HUES48 (cell line): ENCODE measurements at regions not wholly inside any gene's neighbourhood (a gene's known extent, or its start where the extent isn't known, plus 50 kb on each side); places are given as distances from the start of the nearest gene placed in this dataset.
A peak's percentile ranks its signal among the peaks of the same experiment; 100 is the strongest.

Experiments
- H3K27ac ChIP-seq: one replicate; pipeline ENCODE4 v1.7.0; 2013; ENCODE audit warnings: low read depth, low read length, inconsistent platforms
- H3K27me3 ChIP-seq: 2 replicates; pipeline ENCODE4 v1.6.1; 2013; ENCODE audit warnings: mild to moderate bottlenecking, low read length; ENCODE audit not compliant: control insufficient read depth, insufficient read depth
- H3K36me3 ChIP-seq: 2 replicates; pipeline ENCODE4 v1.6.1; 2013; ENCODE audit warnings: low read length; ENCODE audit not compliant: control insufficient read depth, insufficient read depth
- H3K4me1 ChIP-seq: 2 replicates; pipeline ENCODE4 v1.6.1; 2013; ENCODE audit warnings: mild to moderate bottlenecking, low read length; ENCODE audit not compliant: control insufficient read depth, insufficient read depth
- H3K4me3 ChIP-seq: 2 replicates; pipeline ENCODE4 v1.5.1; 2013; ENCODE audit warnings: mild to moderate bottlenecking, low read depth, low read length
- H3K9ac ChIP-seq: 2 replicates; pipeline ENCODE4 v1.6.1; 2013; ENCODE audit warnings: mild to moderate bottlenecking, low read depth, low read length, moderate library complexity
- H3K9me3 ChIP-seq: 2 replicates; pipeline ENCODE4 v1.6.1; 2013; ENCODE audit warnings: low read length; ENCODE audit not compliant: control insufficient read depth, insufficient read depth

- Histone ChIP-seq H3K9me3 (no peaks in the 10 kb centered on the region), H3K4me3 (no peak overlapping the region), H3K27ac (no peak overlapping the region), H3K36me3 (no peaks in the 10 kb centered on the region), H3K4me1 (peaks cover 13% of the 10 kb centered on the region), H3K27me3 (no peaks in the 10 kb centered on the region), H3K9ac (no peak overlapping the region)
These were observed 168.7 kb downstream of the ATG4C start for GRCh38 chr1:62952596-62952995.

GRCh38 chr1:62953633-62954032 is 169.7 kb downstream of the ATG4C start:
- H3K36me3 ChIP-seq: no peaks in the 10 kb centered on the region
- no peaks in the 10 kb centered on the region for H3K9me3 ChIP-seq
- H3K4me1 ChIP-seq: peaks cover 13% of the 10 kb centered on the region
- H3K27me3 ChIP-seq: no peaks in the 10 kb centered on the region
- no peak overlapping the region for H3K4me3 ChIP-seq
- H3K9ac ChIP-seq: no peak overlapping the region
- no peak overlapping the region for H3K27ac ChIP-seq

- H3K36me3 ChIP-seq: no peaks in the 10 kb centered on the region
- H3K9me3 ChIP-seq: no peaks in the 10 kb centered on the region
- no peak overlapping the region for H3K4me3 ChIP-seq
- no peak overlapping the region for H3K27ac ChIP-seq
- no peaks in the 10 kb centered on the region for H3K27me3 ChIP-seq
- no peak overlapping the region for H3K9ac ChIP-seq
- peaks cover 13% of the 10 kb centered on the region for H3K4me1 ChIP-seq
These were observed 170.8 kb downstream of the ATG4C start for GRCh38 chr1:62954758-62955157.

GRCh38 chr1:62955666-62956065 is 171.7 kb downstream of the ATG4C start:
- no peak overlapping the region for H3K9ac ChIP-seq
- H3K27ac ChIP-seq: no peak overlapping the region
- H3K27me3 ChIP-seq: no peaks in the 10 kb centered on the region
- no peaks in the 10 kb centered on the region for H3K36me3 ChIP-seq
- H3K4me3 ChIP-seq: no peak overlapping the region
- peaks cover 13% of the 10 kb centered on the region for H3K4me1 ChIP-seq
- H3K9me3 ChIP-seq: no peaks in the 10 kb centered on the region

GRCh38 chr1:62962014-62962812 is 178.3 kb downstream of the ATG4C start:
- H3K36me3 ChIP-seq: no peaks in the 10 kb centered on the region
- no peaks in the 10 kb centered on the region for H3K9me3 ChIP-seq
- no peaks in the 10 kb centered on the region for H3K27me3 ChIP-seq
- no peak overlapping the region for H3K9ac ChIP-seq
- peak overlapping the region; percentile 59 for H3K27ac ChIP-seq
- H3K4me1 ChIP-seq: peaks cover 8% of the 10 kb centered on the region; the same call in 1 of the 2 replicates
- H3K4me3 ChIP-seq: no peak overlapping the region

- Histone ChIP-seq H3K27me3 (no peaks in the 10 kb centered on the region), H3K4me1 (peaks cover 8% of the 10 kb centered on the region; the same call in 1 of the 2 replicates), H3K4me3 (no peak overlapping the region), H3K27ac (peak overlapping the region; percentile 59), H3K36me3 (no peaks in the 10 kb centered on the region), H3K9ac (no peak overlapping the region), H3K9me3 (no peaks in the 10 kb centered on the region)
These were observed 179.2 kb downstream of the ATG4C start for GRCh38 chr1:62962901-62963776.

GRCh38 chr1:62964141-62964540 is 180.2 kb downstream of the ATG4C start:
- no peak overlapping the region for H3K27ac ChIP-seq
- H3K4me3 ChIP-seq: no peak overlapping the region
- no peaks in the 10 kb centered on the region for H3K27me3 ChIP-seq
- H3K4me1 ChIP-seq: peaks cover 8% of the 10 kb centered on the region; the same call in 1 of the 2 replicates
- no peak overlapping the region for H3K9ac ChIP-seq
- H3K9me3 ChIP-seq: no peaks in the 10 kb centered on the region
- H3K36me3 ChIP-seq: no peaks in the 10 kb centered on the region

GRCh38 chr1:62967031-62967430 is 183.1 kb downstream of the ATG4C start:
- Histone ChIP-seq H3K9ac (no peak overlapping the region), H3K27ac (no peak overlapping the region), H3K27me3 (no peaks in the 10 kb centered on the region), H3K4me1 (peaks cover 8% of the 10 kb centered on the region; the same call in 1 of the 2 replicates), H3K9me3 (no peaks in the 10 kb centered on the region), H3K4me3 (no peak overlapping the region), H3K36me3 (no peaks in the 10 kb centered on the region)

- H3K27ac ChIP-seq: no peak overlapping the region
- no peaks in the 10 kb centered on the region for H3K36me3 ChIP-seq
- no peaks in the 10 kb centered on the region for H3K9me3 ChIP-seq
- peaks cover 11% of the 10 kb centered on the region; the same call in 1 of the 2 replicates for H3K4me1 ChIP-seq
- no peak overlapping the region for H3K9ac ChIP-seq
- no peaks in the 10 kb centered on the region for H3K27me3 ChIP-seq
- no peak overlapping the region for H3K4me3 ChIP-seq
These were observed 193.4 kb downstream of the ATG4C start for GRCh38 chr1:62977366-62977765.

- Histone ChIP-seq H3K9me3 (no peaks in the 10 kb centered on the region), H3K9ac (no peak overlapping the region), H3K4me1 (peaks cover 11% of the 10 kb centered on the region; the same call in 1 of the 2 replicates), H3K4me3 (no peak overlapping the region), H3K27ac (no peak overlapping the region), H3K27me3 (no peaks in the 10 kb centered on the region), H3K36me3 (no peaks in the 10 kb centered on the region)
These were observed 194.8 kb downstream of the ATG4C start for GRCh38 chr1:62978741-62979140.

- H3K27ac ChIP-seq: no peak overlapping the region
- no peaks in the 10 kb centered on the region for H3K36me3 ChIP-seq
- H3K9ac ChIP-seq: no peak overlapping the region
- H3K4me1 ChIP-seq: peaks cover 11% of the 10 kb centered on the region; the same call in 1 of the 2 replicates
- H3K4me3 ChIP-seq: no peak overlapping the region
- H3K9me3 ChIP-seq: no peaks in the 10 kb centered on the region
- no peaks in the 10 kb centered on the region for H3K27me3 ChIP-seq
These were observed 197.5 kb downstream of the ATG4C start for GRCh38 chr1:62981434-62981833.
